ENCODE measurements at regions not wholly inside any gene's neighbourhood (a gene's known extent, or its start where the extent isn't known, plus 50 kb on each side); places are given as distances from the start of the nearest gene placed in this dataset.

DNA sequence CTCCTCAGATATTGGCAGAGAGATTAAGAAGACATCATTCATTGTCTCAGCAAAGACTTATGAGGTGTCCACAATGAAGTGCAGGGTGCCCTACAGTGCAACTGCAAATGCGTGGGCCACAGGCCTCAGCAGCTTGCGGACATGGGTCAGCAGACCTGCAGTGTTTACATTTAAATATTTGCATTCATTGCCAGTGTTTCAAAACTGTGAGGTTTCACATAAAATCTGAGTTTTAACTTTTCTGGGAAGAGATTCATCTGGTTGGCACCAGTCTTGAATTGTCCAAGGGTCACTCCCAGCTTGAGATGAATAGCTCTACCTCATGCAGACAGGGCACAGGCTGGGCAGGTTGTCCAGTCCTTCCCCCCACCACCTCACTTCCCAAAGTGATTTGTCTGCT is 286.8 kb upstream of the DUSP10 start:
- Histone ChIP-seq H3K4me1 (ENCODE audit: insufficient read depth, low read length) (no peaks in the 10 kb centered on the region), H3K27me3 (ENCODE audit: insufficient read depth, low read length) (no peaks in the 10 kb centered on the region), H3K9me3 (ENCODE audit: low read depth, low read length) (no peaks in the 10 kb centered on the region), H3K4me3 (ENCODE audit: low read length) (no peak overlapping the region)

DNA sequence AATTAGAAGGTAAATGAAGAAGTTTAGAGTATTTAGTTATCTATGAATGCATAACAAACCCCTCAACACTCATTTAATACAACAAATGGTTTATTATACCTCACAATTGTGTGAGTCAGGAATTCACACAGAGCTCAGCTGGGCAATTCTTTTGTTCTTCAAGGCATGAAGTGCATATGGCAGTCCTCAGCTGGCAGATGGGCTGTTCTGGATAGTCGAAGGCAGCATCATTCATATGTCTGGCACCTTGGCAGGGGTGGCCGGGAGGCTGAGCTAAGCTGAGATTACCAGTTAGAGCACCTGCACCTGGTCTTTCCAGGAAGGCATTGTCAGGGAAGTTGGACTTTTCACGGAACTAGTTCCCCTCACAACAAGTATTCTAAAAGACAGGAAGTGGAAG is 286.2 kb upstream of the DUSP10 start:
- Histone ChIP-seq H3K4me1 (ENCODE audit: insufficient read depth, low read length) (no peaks in the 10 kb centered on the region), H3K27me3 (ENCODE audit: insufficient read depth, low read length) (no peaks in the 10 kb centered on the region), H3K9me3 (ENCODE audit: low read depth, low read length) (no peaks in the 10 kb centered on the region), H3K4me3 (ENCODE audit: low read length) (no peak overlapping the region)

DNA sequence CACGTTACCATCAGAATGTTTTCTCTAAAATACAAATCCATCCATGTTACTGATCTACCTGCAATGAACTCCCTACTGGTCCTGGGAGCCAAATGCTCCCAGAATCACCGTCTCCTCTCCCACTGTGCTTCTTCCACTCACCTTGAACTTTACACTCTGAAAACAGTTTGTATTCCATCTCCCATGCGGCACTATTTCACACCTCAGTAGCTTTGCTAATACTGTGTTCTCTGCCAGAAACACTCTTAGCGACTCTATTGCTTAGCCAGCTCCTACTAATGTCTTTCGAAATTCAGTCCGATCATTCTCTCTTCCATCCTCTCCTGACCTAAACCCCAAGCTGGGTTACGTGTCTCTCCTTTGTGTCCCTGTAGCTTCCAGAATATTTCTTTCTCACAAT is 284.4 kb upstream of the DUSP10 start:
- H3K27me3 ChIP-seq (ENCODE audit: insufficient read depth, low read length): no peaks in the 10 kb centered on the region
- H3K9me3 ChIP-seq (ENCODE audit: low read depth, low read length): no peaks in the 10 kb centered on the region
- no peaks in the 10 kb centered on the region for H3K4me1 ChIP-seq (ENCODE audit: insufficient read depth, low read length)
- H3K4me3 ChIP-seq (ENCODE audit: low read length): no peak overlapping the region

DNA sequence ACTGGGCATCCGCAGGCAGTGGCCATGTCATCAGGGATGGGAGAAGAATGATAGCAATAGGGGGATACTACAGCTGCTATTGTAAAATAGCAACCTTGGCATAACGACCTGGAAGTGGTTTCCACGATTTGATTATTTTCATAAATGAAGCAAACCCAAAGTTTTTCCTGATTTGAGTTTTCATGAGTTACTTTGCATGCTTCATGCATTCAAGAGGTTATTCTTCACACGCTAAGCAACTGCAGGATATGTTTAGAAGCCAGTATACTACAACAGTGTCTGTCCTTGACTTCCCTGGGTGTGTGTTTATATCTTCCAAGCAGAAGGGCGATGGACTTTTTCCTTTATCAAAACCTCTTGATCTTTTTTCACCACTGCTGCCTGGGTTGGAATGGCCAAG is 281.1 kb upstream of the DUSP10 start:
- H3K27me3 ChIP-seq (ENCODE audit: insufficient read depth, low read length): no peaks in the 10 kb centered on the region
- H3K9me3 ChIP-seq (ENCODE audit: low read depth, low read length): no peaks in the 10 kb centered on the region
- H3K4me1 ChIP-seq (ENCODE audit: insufficient read depth, low read length): no peaks in the 10 kb centered on the region
- H3K4me3 ChIP-seq (ENCODE audit: low read length): no peak overlapping the region

GRCh38 chr1:222021129-222021528 is 279.2 kb upstream of the DUSP10 start:
- Histone ChIP-seq H3K4me1 (ENCODE audit: insufficient read depth, low read length) (no peaks in the 10 kb centered on the region), H3K27me3 (ENCODE audit: insufficient read depth, low read length) (no peaks in the 10 kb centered on the region)

GRCh38 chr1:222020553-222020952 is 278.7 kb upstream of the DUSP10 start:
- Histone ChIP-seq H3K4me1 (ENCODE audit: insufficient read depth, low read length) (no peaks in the 10 kb centered on the region), H3K27me3 (ENCODE audit: insufficient read depth, low read length) (no peaks in the 10 kb centered on the region), H3K9me3 (ENCODE audit: low read depth, low read length) (no peaks in the 10 kb centered on the region), H3K4me3 (ENCODE audit: low read length) (no peak overlapping the region)

More at GRCh38 chr1:222021129-222021528, 279.2 kb upstream of the DUSP10 start:
- Histone ChIP-seq H3K4me3 (ENCODE audit: low read length) (no peak overlapping the region), H3K9me3 (ENCODE audit: low read depth, low read length) (no peaks in the 10 kb centered on the region)

DNA sequence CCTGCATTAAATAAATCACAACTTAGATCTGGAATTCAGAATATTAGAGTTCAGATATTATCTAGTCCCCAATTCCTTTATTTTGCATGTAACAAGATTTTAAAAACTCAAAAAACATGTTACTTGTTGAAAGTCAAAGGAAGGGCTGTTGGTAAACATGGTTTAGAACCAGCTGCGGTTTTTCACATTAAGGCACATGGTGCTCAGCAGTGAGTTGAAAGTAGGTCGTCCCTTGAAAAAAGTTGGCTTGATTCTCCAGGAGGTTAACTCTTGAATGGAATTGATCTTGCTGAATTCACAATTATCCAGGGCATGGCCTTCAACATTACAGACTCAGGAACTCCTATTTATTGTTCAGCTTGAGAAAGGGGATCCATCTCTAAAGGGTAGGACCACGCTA is 277.1 kb upstream of the DUSP10 start:
- H3K27me3 ChIP-seq (ENCODE audit: insufficient read depth, low read length): no peaks in the 10 kb centered on the region
- no peak overlapping the region for H3K4me3 ChIP-seq (ENCODE audit: low read length)
- no peaks in the 10 kb centered on the region for H3K4me1 ChIP-seq (ENCODE audit: insufficient read depth, low read length)
- H3K9me3 ChIP-seq (ENCODE audit: low read depth, low read length): no peaks in the 10 kb centered on the region

- Histone ChIP-seq H3K4me3 (ENCODE audit: low read length) (no peak overlapping the region), H3K4me1 (ENCODE audit: insufficient read depth, low read length) (no peaks in the 10 kb centered on the region), H3K9me3 (ENCODE audit: low read depth, low read length) (no peaks in the 10 kb centered on the region), H3K27me3 (ENCODE audit: insufficient read depth, low read length) (no peaks in the 10 kb centered on the region)
These were observed 276.2 kb upstream of the DUSP10 start for GRCh38 chr1:222018041-222018440.

DNA sequence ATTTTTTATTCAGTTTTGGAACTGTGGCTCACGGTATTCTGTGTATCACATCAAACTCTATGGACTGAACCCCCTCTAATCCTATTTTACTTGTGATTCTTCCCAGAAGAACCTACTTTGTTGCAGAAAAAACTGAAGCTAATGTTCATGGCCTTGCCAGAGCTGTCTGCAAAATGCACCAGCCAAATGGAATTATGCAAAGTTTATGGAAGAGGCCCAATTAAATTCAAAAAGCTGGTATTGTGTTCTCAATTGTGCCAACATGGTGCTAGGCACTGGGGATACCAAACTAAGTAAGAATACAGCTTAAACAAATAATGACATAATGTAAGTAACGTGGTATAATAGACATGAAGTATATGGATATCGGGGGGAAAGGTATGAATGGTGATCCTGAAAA is 273.8 kb upstream of the DUSP10 start:
- Histone ChIP-seq H3K27me3 (ENCODE audit: insufficient read depth, low read length) (no peaks in the 10 kb centered on the region), H3K4me1 (ENCODE audit: insufficient read depth, low read length) (no peaks in the 10 kb centered on the region), H3K4me3 (ENCODE audit: low read length) (no peak overlapping the region), H3K9me3 (ENCODE audit: low read depth, low read length) (no peaks in the 10 kb centered on the region)

DNA sequence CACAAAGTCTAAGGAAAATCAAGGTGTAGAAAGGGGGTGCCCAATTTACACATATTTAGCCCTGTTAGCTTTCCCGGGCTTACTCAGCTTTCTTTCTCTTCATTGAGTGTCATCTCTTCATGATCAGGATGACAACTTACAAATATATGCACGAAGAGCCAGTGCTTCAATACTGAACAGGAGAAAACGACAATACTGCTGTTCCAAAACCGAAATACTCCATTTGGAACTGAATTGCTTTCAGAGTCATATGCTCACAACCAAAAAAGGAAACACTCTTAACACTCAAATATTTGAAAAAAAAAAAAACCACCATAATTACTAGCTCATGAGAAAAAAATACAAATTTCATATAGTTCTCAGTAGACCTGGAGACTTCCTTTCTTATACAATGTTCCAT is 272.1 kb upstream of the DUSP10 start:
- no peaks in the 10 kb centered on the region for H3K27me3 ChIP-seq (ENCODE audit: insufficient read depth, low read length)
- H3K4me1 ChIP-seq (ENCODE audit: insufficient read depth, low read length): peaks cover 1% of the 10 kb centered on the region
- no peaks in the 10 kb centered on the region for H3K9me3 ChIP-seq (ENCODE audit: low read depth, low read length)
- no peak overlapping the region for H3K4me3 ChIP-seq (ENCODE audit: low read length)

- peaks cover 4% of the 10 kb centered on the region for H3K4me1 ChIP-seq (ENCODE audit: insufficient read depth, low read length)
- H3K27me3 ChIP-seq (ENCODE audit: insufficient read depth, low read length): no peaks in the 10 kb centered on the region
- H3K4me3 ChIP-seq (ENCODE audit: low read length): no peak overlapping the region
These were observed 270.9 kb upstream of the DUSP10 start for GRCh38 chr1:222012816-222013215.

DNA sequence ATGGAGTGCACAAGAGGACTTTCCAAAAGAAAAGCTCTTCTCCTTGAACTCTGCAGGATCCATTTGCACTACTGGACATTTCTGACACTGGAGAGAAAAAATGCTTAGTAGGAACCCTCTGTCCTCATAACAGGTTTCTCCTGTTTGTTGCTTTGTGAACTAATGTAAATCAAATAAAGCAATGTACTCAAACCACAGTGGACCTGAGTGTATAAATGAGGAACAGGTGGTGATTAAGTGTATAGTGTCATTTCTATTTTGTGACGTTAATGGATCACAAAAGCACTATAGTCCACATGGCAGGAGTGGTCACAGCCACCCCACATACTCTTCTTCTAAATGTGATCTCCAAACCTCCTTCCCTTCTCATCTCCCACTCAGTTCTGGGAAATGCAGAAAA is 268.4 kb upstream of the DUSP10 start:
- Histone ChIP-seq H3K9me3 (ENCODE audit: low read depth, low read length) (no peaks in the 10 kb centered on the region), H3K4me3 (ENCODE audit: low read length) (no peak overlapping the region), H3K4me1 (ENCODE audit: insufficient read depth, low read length) (peaks cover 4% of the 10 kb centered on the region), H3K27me3 (ENCODE audit: insufficient read depth, low read length) (no peaks in the 10 kb centered on the region)

More at GRCh38 chr1:222012816-222013215, 270.9 kb upstream of the DUSP10 start:
- no peaks in the 10 kb centered on the region for H3K9me3 ChIP-seq (ENCODE audit: low read depth, low read length)

DNA sequence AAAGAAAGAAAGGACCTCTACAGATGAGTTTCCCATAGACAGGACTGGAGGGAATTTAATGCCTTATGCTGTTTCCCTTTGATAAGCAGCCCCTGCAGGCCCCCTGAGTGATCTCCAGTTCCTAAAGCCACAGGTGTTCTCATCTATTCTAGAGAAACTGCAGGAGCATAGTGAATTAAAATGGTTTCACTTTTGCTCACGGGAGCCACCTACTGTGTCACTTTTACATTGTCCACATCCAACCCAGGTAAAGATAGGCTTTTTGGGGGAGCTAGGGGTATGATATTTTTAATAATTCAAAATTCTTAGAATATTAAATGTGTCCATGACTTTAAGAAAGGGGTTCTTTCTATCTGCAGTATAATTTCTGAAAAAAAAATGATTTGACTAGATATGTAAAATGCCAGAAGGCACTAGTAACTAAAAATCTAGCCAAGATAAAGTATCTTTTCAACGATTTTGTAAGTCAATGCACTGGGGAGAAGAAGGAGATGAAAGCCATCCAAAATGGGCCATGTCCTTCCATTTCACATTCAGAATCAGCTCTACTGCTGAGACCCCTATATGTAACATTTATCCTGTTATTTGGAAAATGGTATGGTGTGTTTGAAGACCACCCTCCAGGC is 267.3 kb upstream of the DUSP10 start:
- Histone ChIP-seq H3K27me3 (ENCODE audit: insufficient read depth, low read length) (no peaks in the 10 kb centered on the region), H3K9me3 (ENCODE audit: low read depth, low read length) (no peaks in the 10 kb centered on the region), H3K4me1 (ENCODE audit: insufficient read depth, low read length) (peaks cover 4% of the 10 kb centered on the region), H3K4me3 (ENCODE audit: low read length) (no peak overlapping the region)

- H3K27me3 ChIP-seq (ENCODE audit: insufficient read depth, low read length): no peaks in the 10 kb centered on the region
- peaks cover 4% of the 10 kb centered on the region for H3K4me1 ChIP-seq (ENCODE audit: insufficient read depth, low read length)
- no peaks in the 10 kb centered on the region for H3K9me3 ChIP-seq (ENCODE audit: low read depth, low read length)
- H3K4me3 ChIP-seq (ENCODE audit: low read length): no peak overlapping the region
These were observed 264.8 kb upstream of the DUSP10 start for GRCh38 chr1:222006715-222007114.

GRCh38 chr1:222004784-222005183 is 262.9 kb upstream of the DUSP10 start:
- Histone ChIP-seq H3K4me1 (ENCODE audit: insufficient read depth, low read length) (peaks cover 4% of the 10 kb centered on the region), H3K27me3 (ENCODE audit: insufficient read depth, low read length) (no peaks in the 10 kb centered on the region), H3K4me3 (ENCODE audit: low read length) (no peak overlapping the region), H3K9me3 (ENCODE audit: low read depth, low read length) (no peaks in the 10 kb centered on the region)

GRCh38 chr1:222004034-222004433 is 262.1 kb upstream of the DUSP10 start:
- H3K4me3 ChIP-seq (ENCODE audit: low read length): no peak overlapping the region
- H3K27me3 ChIP-seq (ENCODE audit: insufficient read depth, low read length): no peaks in the 10 kb centered on the region
- H3K4me1 ChIP-seq (ENCODE audit: insufficient read depth, low read length): peaks cover 3% of the 10 kb centered on the region
- no peaks in the 10 kb centered on the region for H3K9me3 ChIP-seq (ENCODE audit: low read depth, low read length)

Measured in mononuclear cell (primary cell).